PC-3 (cell line): ENCODE measurements at regions not wholly inside any gene's neighbourhood (a gene's known extent, or its start where the extent isn't known, plus 50 kb on each side); places are given as distances from the start of the nearest gene placed in this dataset.

ENCODE experiments used
- ATAC-seq: fragments of 200-7000 bp; cut with Tn5 transposase; 2 replicates; pipeline ENCODE4 v1.9.1; 2020; ENCODE audit warnings: mild to moderate bottlenecking, moderate library complexity
- BruUV-seq: library from RNA; stranded (reverse); fragments of 400-500 nt; replicated peaks from 2 replicates; lab custom pipeline; 2021; lab: Mats Ljungman, UMichigan
- CTCF ChIA-PET: fragments of 300-600 bp; sonication (Branson Sonifier 250); formaldehyde crosslinking; loops from one replicate; lab custom pipeline; 2022; ENCODE audit warnings: antibody characterized with exemption; lab: Charles Lee
- POLR2A ChIA-PET: fragments of 300-600 bp; sonication (Branson Sonifier 250); formaldehyde crosslinking; loops from one replicate; lab custom pipeline; 2022; ENCODE audit warnings: antibody characterized with exemption; ENCODE audit not compliant: unreplicated experiment; lab: Charles Lee
- DNase-seq: peaks from one replicate; pipeline ENCODE4 v3.0.0-alpha.2; 2015
- H2AFZ ChIP-seq: fragments of 300-600 bp; sonication (generic); 2 replicates; pipeline ENCODE4 v1.6.0; 2016; ENCODE audit warnings: antibody characterized with exemption, low read length
- H3F3A ChIP-seq: fragments of 300-600 bp; sonication (generic); one replicate; pipeline ENCODE4 v1.6.0; 2017; ENCODE audit warnings: antibody characterized with exemption, low read length, control low read depth, mild to moderate bottlenecking; ENCODE audit not compliant: unreplicated experiment
- H3K27ac ChIP-seq: fragments of 300-600 bp; sonication (generic); 2 replicates; pipeline ENCODE4 v1.5.1; 2016; ENCODE audit warnings: mild to moderate bottlenecking, low read length
- H3K27me3 ChIP-seq: fragments of 300-600 bp; sonication (generic); 2 replicates; pipeline ENCODE4 v1.6.1; 2016; ENCODE audit warnings: low read length, mixed read lengths
- H3K36me3 ChIP-seq: fragments of 300-600 bp; sonication (generic); 2 replicates; pipeline ENCODE4 v1.6.1; 2016; ENCODE audit warnings: low read depth, mixed run types, low read length, mixed read lengths
- H3K4me1 ChIP-seq: fragments of 300-600 bp; sonication (generic); 2 replicates; pipeline ENCODE4 v1.5.1; 2016; ENCODE audit warnings: low read length; ENCODE audit not compliant: insufficient read depth
- H3K4me2 ChIP-seq: fragments of 300-600 bp; sonication (generic); 2 replicates; pipeline ENCODE4 v1.6.0; 2016; ENCODE audit warnings: low read length
- H3K4me3 ChIP-seq: fragments of 300-600 bp; sonication (generic); 2 replicates; pipeline ENCODE4 v1.5.1; 2016; ENCODE audit warnings: mild to moderate bottlenecking, low read length, mixed read lengths
- H3K79me2 ChIP-seq: fragments of 300-600 bp; sonication (generic); 2 replicates; pipeline ENCODE4 v1.6.1; 2017; ENCODE audit warnings: low read length, mixed read lengths
- H3K9ac ChIP-seq: fragments of 300-600 bp; sonication (generic); 2 replicates; pipeline ENCODE4 v1.6.0; 2016; ENCODE audit warnings: mild to moderate bottlenecking, low read length
- H3K9me2 ChIP-seq: fragments of 300-600 bp; sonication (generic); replicated peaks from 2 replicates; pipeline ENCODE4 v1.6.1; 2016; ENCODE audit warnings: mixed run types, low read length, mixed read lengths
- H3K9me3 ChIP-seq: fragments of 300-600 bp; sonication (generic); 2 replicates; pipeline ENCODE4 v1.6.1; 2016; ENCODE audit warnings: low read length, mixed read lengths
- H4K20me1 ChIP-seq: fragments of 300-600 bp; sonication (generic); 2 replicates; pipeline ENCODE4 v1.6.1; 2016; ENCODE audit warnings: low read length, mixed read lengths
- CTCF ChIP-seq: fragments of 300-600 bp; sonication (generic); conservative IDR thresholded peaks from 2 replicates; pipeline ENCODE4 v1.5.1; 2017; ENCODE audit warnings: antibody characterized with exemption, low read depth, mild to moderate bottlenecking, low read length
- EZH2 ChIP-seq: fragments of 300-600 bp; sonication (generic); IDR thresholded peaks from one replicate; pipeline ENCODE4 v1.6.1; 2017; ENCODE audit warnings: antibody characterized with exemption, mild to moderate bottlenecking, low read length; ENCODE audit not compliant: unreplicated experiment
- EZH2phosphoT487 ChIP-seq: fragments of 300-600 bp; sonication (generic); IDR thresholded peaks from 2 replicates; pipeline ENCODE4 v1.6.1; 2018; ENCODE audit warnings: mild to moderate bottlenecking, antibody characterized with exemption, low read length, borderline replicate concordance
- intact Hi-C: fragments of 100-400 bp; cut with micrococcal nuclease; formaldehyde crosslinking; loops from 2 replicates; pipeline ENCODE4 v1.9.0; 2023

- no peak overlapping the region for H3K27ac ChIP-seq
- POLR2A ChIA-PET, result no interaction called here
- no peak overlapping the region for H3K4me3 ChIP-seq
- DNase-seq (no peak), ATAC-seq (no peak)
- H3F3A ChIP-seq, result no peaks in the 10 kb centered on the region
- H3K9ac ChIP-seq, result no peak overlapping the region
- no TSS peak for BruUV-seq
- no peaks in the 10 kb centered on the region for H4K20me1 ChIP-seq
- no peaks in the 10 kb centered on the region for H3K9me3 ChIP-seq
- H3K79me2 ChIP-seq, result no peaks in the 10 kb centered on the region
- H3K4me2 ChIP-seq, result no peak overlapping the region
- H2AFZ ChIP-seq, result no peak overlapping the region
- TF ChIP-seq EZH2phosphoT487, result no peak
- no peak for TF ChIP-seq EZH2
- no peak for TF ChIP-seq CTCF
- intact Hi-C loops, result no loop called here
- H3K4me1 ChIP-seq, result no peaks in the 10 kb centered on the region
- no peaks in the 10 kb centered on the region for H3K9me2 ChIP-seq
- CTCF ChIA-PET, result no interaction called here
- H3K36me3 ChIP-seq, result no peaks in the 10 kb centered on the region
- H3K27me3 ChIP-seq, result peaks cover 22% of the 10 kb centered on the region; the same call in 1 of the 2 replicates
Observed at GRCh38 chr15:37261685-37262084, 161.3 kb upstream of the MEIS2 start.

- POLR2A ChIA-PET, result no interaction called here
- H3K4me1 ChIP-seq, result no peaks in the 10 kb centered on the region
- no peak overlapping the region for H3K27ac ChIP-seq
- no peaks in the 10 kb centered on the region for H3K9me3 ChIP-seq
- CTCF ChIA-PET, result no interaction called here
- intact Hi-C loops, result no loop called here
- H3K36me3 ChIP-seq, result no peaks in the 10 kb centered on the region
- no peaks in the 10 kb centered on the region for H3K9me2 ChIP-seq
- TF ChIP-seq EZH2 (no peak), CTCF (no peak), EZH2phosphoT487 (no peak)
- no peak overlapping the region for H3K4me2 ChIP-seq
- H3K27me3 ChIP-seq, result peaks cover 31% of the 10 kb centered on the region; the same call in 1 of the 2 replicates
- ATAC-seq (no peak), DNase-seq (no peak)
- no peaks in the 10 kb centered on the region for H3F3A ChIP-seq
- H4K20me1 ChIP-seq, result no peaks in the 10 kb centered on the region
- H3K79me2 ChIP-seq, result no peaks in the 10 kb centered on the region
- no peak overlapping the region for H3K4me3 ChIP-seq
- BruUV-seq, result no TSS peak
- no peak overlapping the region for H3K9ac ChIP-seq
- H2AFZ ChIP-seq, result no peak overlapping the region
Observed at GRCh38 chr15:37262922-37263608, 162.7 kb upstream of the MEIS2 start.

GRCh38 chr15:37289109-37289765 is 188.9 kb upstream of the MEIS2 start:
- intact Hi-C loops, result loop anchor here (1.0 kb wide), 1 partner anchor 591 kb away; no protein-coding TSS in a partner anchor
- BruUV-seq, result no TSS peak
- H3K4me3 ChIP-seq, result no peak overlapping the region
- H3F3A ChIP-seq, result no peaks in the 10 kb centered on the region
- peaks cover 16% of the 10 kb centered on the region; the same call in 1 of the 2 replicates for H3K27me3 ChIP-seq
- POLR2A ChIA-PET, result no interaction called here
- no peak overlapping the region for H3K27ac ChIP-seq
- no peaks in the 10 kb centered on the region for H3K36me3 ChIP-seq
- no peaks in the 10 kb centered on the region for H3K9me3 ChIP-seq
- H4K20me1 ChIP-seq, result no peaks in the 10 kb centered on the region
- CTCF ChIA-PET, result no interaction called here
- H3K4me2 ChIP-seq, result no peak overlapping the region
- H3K4me1 ChIP-seq, result no peaks in the 10 kb centered on the region
- H3K9ac ChIP-seq, result no peak overlapping the region
- no peak overlapping the region for H2AFZ ChIP-seq
- no peaks in the 10 kb centered on the region for H3K79me2 ChIP-seq
- TF ChIP-seq EZH2phosphoT487 (no peak), CTCF (peak; percentile 62)
- ATAC-seq (peak; percentile 81), DNase-seq (peak; percentile 49)
- no peaks in the 10 kb centered on the region for H3K9me2 ChIP-seq
